Epithelial cell of proximal tubule (primary cell): ENCODE measurements at regions not wholly inside any gene's neighbourhood (a gene's known extent, or its start where the extent isn't known, plus 50 kb on each side); places are given as distances from the start of the nearest gene placed in this dataset.
"Not testable (repeated sequence)": the region's sequence is repeated elsewhere in the genome, so short reads cannot be mapped to it uniquely, and the experiment has no call there.

Experiments used
- DNase-seq: peaks from one replicate; pipeline ENCODE4 v3.0.0-alpha.2; 2011; ENCODE audit warnings: low read depth
- H3K4me3 ChIP-seq: 2 replicates; pipeline ENCODE4 v1.5.1; 2011; ENCODE audit warnings: low read depth, mild to moderate bottlenecking, low read length
- CTCF ChIP-seq: conservative IDR thresholded peaks from 2 replicates; pipeline ENCODE4 v1.5.1; 2012; ENCODE audit warnings: low read depth, mild to moderate bottlenecking, low read length

- no peak for TF ChIP-seq CTCF
- no peak for DNase-seq
- no peak overlapping the region for H3K4me3 ChIP-seq
These were observed 102.8 kb upstream of the CLNK start for GRCh38 chr4:10787365-10787764.

GRCh38 chr4:10784621-10785020 lies 100.1 kb upstream of the CLNK start:
- no peak for TF ChIP-seq CTCF
- no peak overlapping the region for H3K4me3 ChIP-seq
- no peak for DNase-seq

- no peak for DNase-seq
- no peak overlapping the region for H3K4me3 ChIP-seq
- no peak for TF ChIP-seq CTCF
These were observed 98.8 kb upstream of the CLNK start for GRCh38 chr4:10783351-10783750.

- no peak for TF ChIP-seq CTCF
- no peak overlapping the region for H3K4me3 ChIP-seq
- DNase-seq = no peak
These were observed 97.2 kb upstream of the CLNK start for GRCh38 chr4:10781805-10782204.

- DNase-seq, H3K4me3 ChIP-seq: not testable (repeated sequence)
These were observed 96.2 kb upstream of the CLNK start for GRCh38 chr4:10780803-10781202.

GRCh38 chr4:10775132-10775531 lies 90.6 kb upstream of the CLNK start:
- not testable (repeated sequence) for H3K4me3 ChIP-seq, DNase-seq

GRCh38 chr4:10773656-10774055 lies 89.1 kb upstream of the CLNK start:
- H3K4me3 ChIP-seq = no peak overlapping the region
- TF ChIP-seq CTCF = no peak
- no peak for DNase-seq

GRCh38 chr4:10773010-10773409 lies 88.4 kb upstream of the CLNK start:
- no peak overlapping the region for H3K4me3 ChIP-seq
- DNase-seq = no peak
- TF ChIP-seq CTCF = no peak
